ENCODE measurements at regions not wholly inside any gene's neighbourhood (a gene's known extent, or its start where the extent isn't known, plus 50 kb on each side); places are given as distances from the start of the nearest gene placed in this dataset.

- TF ChIP-seq, protein P1, sequence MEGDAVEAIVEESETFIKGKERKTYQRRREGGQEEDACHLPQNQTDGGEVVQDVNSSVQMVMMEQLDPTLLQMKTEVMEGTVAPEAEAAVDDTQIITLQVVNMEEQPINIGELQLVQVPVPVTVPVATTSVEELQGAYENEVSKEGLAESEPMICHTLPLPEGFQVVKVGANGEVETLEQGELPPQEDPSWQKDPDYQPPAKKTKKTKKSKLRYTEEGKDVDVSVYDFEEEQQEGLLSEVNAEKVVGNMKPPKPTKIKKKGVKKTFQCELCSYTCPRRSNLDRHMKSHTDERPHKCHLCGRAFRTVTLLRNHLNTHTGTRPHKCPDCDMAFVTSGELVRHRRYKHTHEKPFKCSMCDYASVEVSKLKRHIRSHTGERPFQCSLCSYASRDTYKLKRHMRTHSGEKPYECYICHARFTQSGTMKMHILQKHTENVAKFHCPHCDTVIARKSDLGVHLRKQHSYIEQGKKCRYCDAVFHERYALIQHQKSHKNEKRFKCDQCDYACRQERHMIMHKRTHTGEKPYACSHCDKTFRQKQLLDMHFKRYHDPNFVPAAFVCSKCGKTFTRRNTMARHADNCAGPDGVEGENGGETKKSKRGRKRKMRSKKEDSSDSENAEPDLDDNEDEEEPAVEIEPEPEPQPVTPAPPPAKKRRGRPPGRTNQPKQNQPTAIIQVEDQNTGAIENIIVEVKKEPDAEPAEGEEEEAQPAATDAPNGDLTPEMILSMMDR (IDR thresholded peaks at IDR 0.05; ENCODE audit: poor library complexity, severe bottlenecking): no peak
- no peak for ATAC-seq (ENCODE audit: low read depth)
- no peaks in the 10 kb centered on the region for H3K27me3 ChIP-seq (ENCODE audit: insufficient read depth, poor library complexity, severe bottlenecking)
These were observed 76.1 kb downstream of the KCNF1 start for GRCh38 chr2:10987861-10988260.

DNA sequence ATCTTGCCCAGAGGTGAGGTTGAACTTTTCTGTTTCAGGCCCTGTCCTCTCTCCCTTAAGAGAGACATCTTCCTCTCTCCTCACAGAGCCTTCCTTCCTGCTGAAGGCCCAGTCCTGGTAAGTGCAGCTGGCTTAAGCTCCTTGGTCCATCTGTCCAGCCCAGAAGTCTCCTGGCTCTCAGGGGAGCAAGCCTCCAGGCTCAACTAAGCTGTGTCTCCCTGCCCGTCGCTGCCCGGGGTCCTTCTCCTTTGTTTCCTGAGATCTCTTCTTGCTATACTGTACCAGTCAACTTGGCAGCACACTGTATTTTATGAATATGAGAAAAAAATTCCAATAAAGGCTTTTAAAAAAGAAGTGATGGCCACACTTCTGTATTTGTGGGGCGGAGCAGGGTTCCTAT lies 77.4 kb downstream of the KCNF1 start:
- Histone ChIP-seq H3K27ac (ENCODE audit: poor library complexity, severe bottlenecking) (no peak overlapping the region), H3K9me3 (ENCODE audit: severe bottlenecking) (no peaks in the 10 kb centered on the region), H3K27me3 (ENCODE audit: insufficient read depth, poor library complexity, severe bottlenecking) (no peaks in the 10 kb centered on the region), H3K36me3 (ENCODE audit: low read depth) (no peaks in the 10 kb centered on the region), H3K4me3 (ENCODE audit: severe bottlenecking) (no peak overlapping the region), H3K4me1 (ENCODE audit: insufficient read depth, poor library complexity, severe bottlenecking) (no peaks in the 10 kb centered on the region)
- DNase-seq (ENCODE audit: low spot score): no peak
- TF ChIP-seq, protein P1 (IDR thresholded peaks at IDR 0.05; ENCODE audit: poor library complexity, severe bottlenecking): no peak
- no peak for ATAC-seq (ENCODE audit: low read depth)

More at GRCh38 chr2:10987861-10988260, 76.1 kb downstream of the KCNF1 start:
- no peak overlapping the region for H3K27ac ChIP-seq (ENCODE audit: poor library complexity, severe bottlenecking)
- H3K4me1 ChIP-seq (ENCODE audit: insufficient read depth, poor library complexity, severe bottlenecking): no peaks in the 10 kb centered on the region
- H3K4me3 ChIP-seq (ENCODE audit: severe bottlenecking): no peak overlapping the region
- no peaks in the 10 kb centered on the region for H3K9me3 ChIP-seq (ENCODE audit: severe bottlenecking)
- no peak for DNase-seq (ENCODE audit: low spot score)
- H3K36me3 ChIP-seq (ENCODE audit: low read depth): no peaks in the 10 kb centered on the region

- no peak for DNase-seq (ENCODE audit: low spot score)
- Histone ChIP-seq H3K4me3 (ENCODE audit: severe bottlenecking) (no peak overlapping the region), H3K9me3 (ENCODE audit: severe bottlenecking) (no peaks in the 10 kb centered on the region), H3K4me1 (ENCODE audit: insufficient read depth, poor library complexity, severe bottlenecking) (no peaks in the 10 kb centered on the region), H3K27me3 (ENCODE audit: insufficient read depth, poor library complexity, severe bottlenecking) (no peaks in the 10 kb centered on the region), H3K36me3 (ENCODE audit: low read depth) (no peaks in the 10 kb centered on the region), H3K27ac (ENCODE audit: poor library complexity, severe bottlenecking) (no peak overlapping the region)
- ATAC-seq (ENCODE audit: low read depth): no peak
- TF ChIP-seq, protein P1 (IDR thresholded peaks at IDR 0.05; ENCODE audit: poor library complexity, severe bottlenecking): no peak
These were observed 78.0 kb downstream of the KCNF1 start for GRCh38 chr2:10989782-10990181.

- TF ChIP-seq, protein P1 (IDR thresholded peaks at IDR 0.05; ENCODE audit: poor library complexity, severe bottlenecking): no peak
- no peaks in the 10 kb centered on the region for H3K27me3 ChIP-seq (ENCODE audit: insufficient read depth, poor library complexity, severe bottlenecking)
- H3K4me1 ChIP-seq (ENCODE audit: insufficient read depth, poor library complexity, severe bottlenecking): no peaks in the 10 kb centered on the region
- ATAC-seq (ENCODE audit: low read depth) (no peak), DNase-seq (ENCODE audit: low spot score) (no peak)
- no peaks in the 10 kb centered on the region for H3K36me3 ChIP-seq (ENCODE audit: low read depth)
- H3K4me3 ChIP-seq (ENCODE audit: severe bottlenecking): no peak overlapping the region
- H3K9me3 ChIP-seq (ENCODE audit: severe bottlenecking): no peaks in the 10 kb centered on the region
- no peak overlapping the region for H3K27ac ChIP-seq (ENCODE audit: poor library complexity, severe bottlenecking)
These were observed 78.9 kb downstream of the KCNF1 start for GRCh38 chr2:10990561-10991111.

- H3K4me1 ChIP-seq (ENCODE audit: insufficient read depth, poor library complexity, severe bottlenecking): no peaks in the 10 kb centered on the region
- ATAC-seq (ENCODE audit: low read depth): no peak
- TF ChIP-seq, protein P1 (IDR thresholded peaks at IDR 0.05; ENCODE audit: poor library complexity, severe bottlenecking): no peak
These were observed 80.5 kb downstream of the KCNF1 start for GRCh38 chr2:10992023-10992791.

More at GRCh38 chr2:10992023-10992791, 80.5 kb downstream of the KCNF1 start:
- no peak for DNase-seq (ENCODE audit: low spot score)
- H3K4me3 ChIP-seq (ENCODE audit: severe bottlenecking): no peak overlapping the region
- no peaks in the 10 kb centered on the region for H3K27me3 ChIP-seq (ENCODE audit: insufficient read depth, poor library complexity, severe bottlenecking)
- H3K36me3 ChIP-seq (ENCODE audit: low read depth): no peaks in the 10 kb centered on the region
- H3K9me3 ChIP-seq (ENCODE audit: severe bottlenecking): no peaks in the 10 kb centered on the region
- no peak overlapping the region for H3K27ac ChIP-seq (ENCODE audit: poor library complexity, severe bottlenecking)

All from RWPE2 (cell line).